Limb (tissue), 2 donors: ENCODE measurements at regions not wholly inside any gene's neighbourhood (a gene's known extent, or its start where the extent isn't known, plus 50 kb on each side); places are given as distances from the start of the nearest gene placed in this dataset.
"Not testable (repeated sequence)": the region's sequence is repeated elsewhere in the genome, so short reads cannot be mapped to it uniquely, and the experiment has no call there.

Experiments used
- DNase-seq, 2 donors: peaks; one replicate each; pipeline ENCODE4 v3.0.0-alpha.2; 2016; ENCODE audit errors: extremely low spot score in 2 of 2

GRCh38 chr11:96508861-96509260, 119.0 kb downstream of the JRKL start:
- no peak for DNase-seq

- DNase-seq = no peak
Measured at GRCh38 chr11:96520939-96521338, 131.1 kb downstream of the JRKL start.

GRCh38 chr11:96523656-96524055, 133.8 kb downstream of the JRKL start:
- no peak for DNase-seq

- DNase-seq = no peak
Measured at GRCh38 chr11:96524475-96524874, 134.7 kb downstream of the JRKL start.

- DNase-seq = no peak
Measured at GRCh38 chr11:96530473-96530872, 140.7 kb downstream of the JRKL start.

GRCh38 chr11:96538104-96538503, 148.3 kb downstream of the JRKL start:
- no peak for DNase-seq

GRCh38 chr11:96538622-96539021, 148.8 kb downstream of the JRKL start:
- no peak for DNase-seq

GRCh38 chr11:96540875-96541274, 151.1 kb downstream of the JRKL start:
- no peak for DNase-seq

GRCh38 chr11:96543177-96543576, 153.4 kb downstream of the JRKL start:
- no peak for DNase-seq

GRCh38 chr11:96545192-96545591, 155.4 kb downstream of the JRKL start:
- not testable (repeated sequence) for DNase-seq

- DNase-seq = no peak
Measured at GRCh38 chr11:96551136-96551535, 161.3 kb downstream of the JRKL start.

GRCh38 chr11:96554236-96554820, 164.5 kb downstream of the JRKL start:
- DNase-seq = no peak

GRCh38 chr11:96555826-96556225, 166.0 kb downstream of the JRKL start:
- DNase-seq = not testable (repeated sequence)

GRCh38 chr11:96560727-96561126, 170.9 kb downstream of the JRKL start:
- DNase-seq = not testable (repeated sequence)

- no peak for DNase-seq
Measured at GRCh38 chr11:96567176-96567575, 177.4 kb downstream of the JRKL start.

GRCh38 chr11:96567667-96568066, 177.9 kb downstream of the JRKL start:
- no peak for DNase-seq

- DNase-seq = no peak
Measured at GRCh38 chr11:96576383-96576782, 186.6 kb downstream of the JRKL start.

GRCh38 chr11:96578379-96578778, 188.6 kb downstream of the JRKL start:
- DNase-seq = no peak

- DNase-seq = no peak
Measured at GRCh38 chr11:96579656-96580055, 189.8 kb downstream of the JRKL start.

- no peak for DNase-seq
Measured at GRCh38 chr11:96580476-96581040, 190.7 kb downstream of the JRKL start.

- not testable (repeated sequence) for DNase-seq
Measured at GRCh38 chr11:96585944-96586880, 196.4 kb downstream of the JRKL start.

- DNase-seq = not testable (repeated sequence)
Measured at GRCh38 chr11:96588793-96589192, 199.0 kb downstream of the JRKL start.
